Heart left ventricle (tissue), 16 donors: ENCODE measurements at regions not wholly inside any gene's neighbourhood (a gene's known extent, or its start where the extent isn't known, plus 50 kb on each side); places are given as distances from the start of the nearest gene placed in this dataset.

Experiments
- ATAC-seq, 4 donors: fragments of 200-7000 bp; cut with Tn5 transposase; one replicate each; pipeline ENCODE4 v1.9.1; 2020 to 2022; ENCODE audit warnings: moderate library complexity in 4 of 4, mild to moderate bottlenecking in 3 of 4, moderate number of reproducible peaks in 1 of 4
- DNase-seq, 5 donors: peaks; one replicate each; pipeline ENCODE4 v3.0.0-alpha.2; 2020
- H3K27ac ChIP-seq, 12 donors: fragments of 200-600 bp; sonication (generic) in 4 of 12; one replicate each; pipeline versions ENCODE4 v1.5.0 to v1.8.0; 2016 to 2022; ENCODE audit warnings: mild to moderate bottlenecking in 2 of 12
- H3K27me3 ChIP-seq, 9 donors: fragments of 200-600 bp; sonication (generic) in 2 of 9; one replicate each; pipeline versions ENCODE4 v1.5.1 to v1.8.0; 2016 to 2022; ENCODE audit warnings: mild to moderate bottlenecking in 3 of 9
- H3K36me3 ChIP-seq, 9 donors: fragments of 200-600 bp; sonication (generic) in 2 of 9; one replicate each; pipeline versions ENCODE4 v1.5.0 to v1.8.0; 2018 to 2022; ENCODE audit warnings: mild to moderate bottlenecking in 2 of 9
- H3K4me1 ChIP-seq, 12 donors: fragments of 200-600 bp; sonication (generic) in 4 of 12; one replicate each; pipeline versions ENCODE4 v1.5.0 to v1.8.0; 2016 to 2022; ENCODE audit warnings: mild to moderate bottlenecking in 3 of 12
- H3K4me3 ChIP-seq, 12 donors: fragments of 200-600 bp; sonication (generic) in 4 of 12; one replicate each; pipeline versions ENCODE4 v1.5.0 to v1.8.0; 2017 to 2022; ENCODE audit warnings: mild to moderate bottlenecking in 9 of 12, moderate library complexity in 4 of 12
- H3K9me3 ChIP-seq, 12 donors: fragments of 200-600 bp; sonication (generic) in 4 of 12; one replicate each; pipeline versions ENCODE4 v1.5.0 to v1.8.0; 2016 to 2022; ENCODE audit warnings: mild to moderate bottlenecking in 1 of 12
- POLR2A ChIP-seq, 2 donors: fragments of 450-650 bp; IDR thresholded peaks; one replicate each; pipeline ENCODE4 v1.6.1; 2017; ENCODE audit warnings: antibody characterized with exemption in 2 of 2, mild to moderate bottlenecking in 2 of 2, moderate library complexity in 2 of 2
- WGBS, 4 donors: extraction: QIAGEN DNeasy Blood & Tissue Kit in 2 of 4; methylation state at CpG; one replicate each; pipeline versions ENCODE4 v1.1.5 to v1.1.7; 2013 to 2018; 5-methylcytosine and 5-hydroxymethylcytosine counted together
- intact Hi-C, 10 donors: fragments of 100-400 bp; cut with DNase I; formaldehyde crosslinking; loops; one replicate each; pipeline versions ENCODE4 v1.11.1 to v1.14.2; 2022
- TF ChIP-seq, protein P1 (sequence below), 12 donors: fragments of 200-600 bp; sonication (generic) in 4 of 12; IDR thresholded peaks; one replicate each; pipeline versions ENCODE4 v1.5.0 to v1.8.0; 2018 to 2022; ENCODE audit warnings: antibody characterized with exemption in 12 of 12, mild to moderate bottlenecking in 5 of 12
- donor health status: ischemic (EF 13 %, LVEDD 7.1; RV severe dilation, severe dysfunction).
- donor health status: healthy with polysubstance abuse.
- donor health status: DM: no; HTN: yes; CAD: no.
- donor health status: DM: no; HTN: no; CAD: no.
- donor health status: ischemic (EF 25% LVEDD 6.9; RV normal size, moderate dysfunction).
- donor health status: ischemic (EF 25% LVEDD 5.7; RV mildly dilated, moderate dysfunction).
- donor health status: healthy.
- donor health status: DM: yes; HTN: yes; CAD: no.
- donor health status: ischemic (EF 35%, LVEDD 5.7; RV mildly dilated, moderate dysfunction).
- donor health status: nonischemic (EF 11% LVEDD 7.7; RV severe dilation, severe dysfunction).
- donor health status: DM: yes; HTN: yes; CAD: no.
- donor health status: PGD.
- donor health status: ischemic (EF 29% LVEDD 5.4; RV normal size, mild dysfunction).
- donor health status: nonischemic (EF 23%, LVEDD 6.1; RV moderate dilation, normal function).

DNA sequence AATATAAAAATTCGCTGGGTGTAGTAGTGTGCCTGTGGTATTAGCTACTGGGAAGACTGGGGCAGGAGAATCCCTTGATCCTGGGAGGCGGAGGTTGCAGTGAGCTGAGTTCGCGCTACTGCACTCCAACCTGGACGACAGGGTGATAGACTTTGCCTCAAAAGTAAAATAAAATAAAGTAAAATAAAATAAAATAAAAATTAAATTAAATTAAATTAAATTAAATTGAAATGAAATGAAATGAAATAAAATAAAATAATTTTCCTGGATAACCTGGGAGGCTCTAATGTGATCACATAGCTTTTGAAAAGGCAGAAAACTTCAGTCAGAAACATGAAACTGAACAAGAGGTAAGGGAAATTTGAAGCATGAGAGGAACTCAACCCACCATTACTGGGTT lies 818.4 kb upstream of the ATXN7L3B start:
- no peaks in the 10 kb centered on the region for H3K27me3 ChIP-seq
- H3K4me1 ChIP-seq = no peaks in the 10 kb centered on the region

DNA sequence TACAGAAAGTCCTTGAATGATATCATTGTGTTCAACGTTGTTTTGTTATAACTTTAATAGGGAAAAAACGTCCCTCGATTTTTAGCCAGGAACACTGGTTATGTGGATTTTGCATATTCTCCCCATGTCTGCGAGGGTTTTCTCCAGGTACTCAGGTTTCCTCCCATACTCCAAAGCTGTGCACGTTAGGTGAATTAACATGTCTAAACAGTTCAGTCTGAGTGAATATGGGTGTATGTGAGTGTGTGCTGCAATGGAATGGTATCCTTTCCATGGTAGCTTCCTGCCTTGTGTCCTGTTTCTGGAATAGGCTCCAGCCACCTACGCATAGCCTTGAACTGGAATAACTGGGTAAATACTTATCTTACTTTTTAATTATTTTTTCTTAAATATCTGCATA lies 810.8 kb upstream of the ATXN7L3B start:
- H3K4me1 ChIP-seq = no peaks in the 10 kb centered on the region
- H3K9me3 ChIP-seq = no peaks in the 10 kb centered on the region
- intact Hi-C loops = no loop called here
- DNase-seq (no peak), ATAC-seq (no peak)
- H3K27me3 ChIP-seq = no peaks in the 10 kb centered on the region
- no peak for TF ChIP-seq POLR2A (IDR thresholded peaks at IDR 0.05)
- TF ChIP-seq, protein P1, sequence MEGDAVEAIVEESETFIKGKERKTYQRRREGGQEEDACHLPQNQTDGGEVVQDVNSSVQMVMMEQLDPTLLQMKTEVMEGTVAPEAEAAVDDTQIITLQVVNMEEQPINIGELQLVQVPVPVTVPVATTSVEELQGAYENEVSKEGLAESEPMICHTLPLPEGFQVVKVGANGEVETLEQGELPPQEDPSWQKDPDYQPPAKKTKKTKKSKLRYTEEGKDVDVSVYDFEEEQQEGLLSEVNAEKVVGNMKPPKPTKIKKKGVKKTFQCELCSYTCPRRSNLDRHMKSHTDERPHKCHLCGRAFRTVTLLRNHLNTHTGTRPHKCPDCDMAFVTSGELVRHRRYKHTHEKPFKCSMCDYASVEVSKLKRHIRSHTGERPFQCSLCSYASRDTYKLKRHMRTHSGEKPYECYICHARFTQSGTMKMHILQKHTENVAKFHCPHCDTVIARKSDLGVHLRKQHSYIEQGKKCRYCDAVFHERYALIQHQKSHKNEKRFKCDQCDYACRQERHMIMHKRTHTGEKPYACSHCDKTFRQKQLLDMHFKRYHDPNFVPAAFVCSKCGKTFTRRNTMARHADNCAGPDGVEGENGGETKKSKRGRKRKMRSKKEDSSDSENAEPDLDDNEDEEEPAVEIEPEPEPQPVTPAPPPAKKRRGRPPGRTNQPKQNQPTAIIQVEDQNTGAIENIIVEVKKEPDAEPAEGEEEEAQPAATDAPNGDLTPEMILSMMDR (IDR thresholded peaks at IDR 0.05) = no peak
- H3K4me3 ChIP-seq = no peak overlapping the region
- no peak overlapping the region for H3K27ac ChIP-seq
- no peaks in the 10 kb centered on the region for H3K36me3 ChIP-seq
- WGBS, 4 donors = 73 to 82% (median 79%) methylated on average over 6 of the region's 6 CpGs

More for the DNA sequence above, 818.4 kb upstream of the ATXN7L3B start:
- Histone ChIP-seq H3K27ac (no peak overlapping the region), H3K36me3 (no peaks in the 10 kb centered on the region), H3K4me3 (no peak overlapping the region), H3K9me3 (peaks cover 0 to 4% (median 0%) of the 10 kb centered on the region in 12 donors)
- WGBS, 4 donors = 84 to 88% (median 85%) methylated on average over 5 of the region's 5 CpGs
- no peak for DNase-seq
- TF ChIP-seq, protein P1 (IDR thresholded peaks at IDR 0.05) = no peak
- no peak for TF ChIP-seq POLR2A (IDR thresholded peaks at IDR 0.05)
- no peak for ATAC-seq
- intact Hi-C loops = no loop called here

DNA sequence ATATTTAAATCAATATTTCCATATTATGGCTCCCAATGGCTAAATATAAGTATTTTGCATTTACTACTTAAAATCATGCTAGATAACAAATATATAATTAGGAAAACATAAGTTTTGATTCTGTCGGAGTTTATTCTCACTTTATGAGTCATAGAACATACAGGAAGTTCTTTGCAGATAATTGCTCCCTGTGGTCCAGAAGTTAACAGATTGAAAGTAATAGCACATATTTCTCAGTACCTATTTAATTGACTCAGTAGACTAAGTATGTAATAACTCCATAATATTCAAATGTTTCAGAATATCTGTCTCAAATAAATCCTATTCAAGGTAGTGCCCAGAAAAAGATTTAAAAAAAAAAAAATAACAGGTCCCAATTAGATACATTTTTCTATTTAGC lies 806.0 kb upstream of the ATXN7L3B start:
- intact Hi-C loops = no loop called here
- WGBS, 4 donors = 34 to 47% (median 41%) methylated on average over 1 of the region's 1 CpG
- H3K4me3 ChIP-seq = no peak overlapping the region
- DNase-seq (no peak), ATAC-seq (no peak)
- H3K9me3 ChIP-seq = no peaks in the 10 kb centered on the region
- no peaks in the 10 kb centered on the region for H3K27me3 ChIP-seq
- H3K36me3 ChIP-seq = no peaks in the 10 kb centered on the region
- no peak overlapping the region for H3K27ac ChIP-seq
- TF ChIP-seq, protein P1 (IDR thresholded peaks at IDR 0.05) = no peak
- H3K4me1 ChIP-seq = no peaks in the 10 kb centered on the region

DNA sequence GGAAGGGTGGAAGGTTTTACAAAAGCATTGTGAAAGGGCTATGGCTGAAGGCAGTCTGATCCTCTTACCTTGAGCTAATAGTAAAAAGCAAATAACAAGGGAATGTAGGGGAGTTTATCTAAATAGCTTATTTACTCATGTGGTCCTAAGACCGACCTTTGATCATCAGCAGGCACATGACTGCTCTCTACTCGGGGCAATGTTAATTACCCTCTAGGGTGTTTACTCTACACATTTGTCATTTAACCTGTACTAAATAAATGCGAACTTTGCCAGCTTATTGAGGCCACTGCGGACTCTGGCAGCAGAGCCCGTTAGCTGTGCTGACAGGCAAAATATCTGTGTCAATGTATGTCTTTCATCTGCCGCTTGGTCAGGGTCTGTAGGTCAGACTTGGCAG lies 768.3 kb upstream of the ATXN7L3B start:
- DNase-seq = no peak
- TF ChIP-seq, protein P1 (IDR thresholded peaks at IDR 0.05) = no peak
- no peak for TF ChIP-seq POLR2A (IDR thresholded peaks at IDR 0.05)

More for the DNA sequence above, 768.3 kb upstream of the ATXN7L3B start:
- Histone ChIP-seq H3K36me3 (no peaks in the 10 kb centered on the region), H3K4me3 (no peak overlapping the region), H3K27me3 (no peaks in the 10 kb centered on the region), H3K4me1 (no peaks in the 10 kb centered on the region), H3K9me3 (peaks cover 0 to 17% (median 0%) of the 10 kb centered on the region in 12 donors), H3K27ac (no peak overlapping the region)
- ATAC-seq = no peak
- 75 to 82% (median 77%) methylated on average over 6 of the region's 6 CpGs for WGBS, 4 donors
- intact Hi-C loops = no loop called here
